ENCODE measurements at regions not wholly inside any gene's neighbourhood (a gene's known extent, or its start where the extent isn't known, plus 50 kb on each side); places are given as distances from the start of the nearest gene placed in this dataset.

- DNase-seq: no peak
These were observed 227.2 kb downstream of the QKI start for GRCh38 chr6:163641706-163642105.

- no peak for DNase-seq
These were observed 226.1 kb downstream of the QKI start for GRCh38 chr6:163640641-163641040.

- DNase-seq: no peak
These were observed 223.0 kb downstream of the QKI start for GRCh38 chr6:163637524-163637923.

- DNase-seq: no peak
These were observed 221.3 kb downstream of the QKI start for GRCh38 chr6:163635731-163636364.

GRCh38 chr6:163635315-163635714 is 220.8 kb downstream of the QKI start:
- no peak for DNase-seq

GRCh38 chr6:163634211-163635171 is 220.0 kb downstream of the QKI start:
- DNase-seq: no peak

GRCh38 chr6:163630991-163631390 is 216.5 kb downstream of the QKI start:
- no peak for DNase-seq

- DNase-seq: no peak
These were observed 216.1 kb downstream of the QKI start for GRCh38 chr6:163630572-163630971.

- no peak for DNase-seq
These were observed 215.6 kb downstream of the QKI start for GRCh38 chr6:163630096-163630495.

Data from right kidney (tissue), 1 donor.